ENCODE measurements at regions not wholly inside any gene's neighbourhood (a gene's known extent, or its start where the extent isn't known, plus 50 kb on each side); places are given as distances from the start of the nearest gene placed in this dataset.

GRCh38 chr3:20575146-20575545 is 389.1 kb upstream of the SGO1 start:
- H3K9me3 Mint-ChIP-seq: no peaks in the 10 kb centered on the region
- Histone ChIP-seq H2BK20ac (ENCODE audit: low read depth, low read length, poor library complexity, severe bottlenecking) (no peak overlapping the region), H3K4me1 (ENCODE audit: insufficient read depth, low read length) (no peaks in the 10 kb centered on the region), H3K9ac (ENCODE audit: extremely low read depth, insufficient read length, low read length) (no peak overlapping the region), H4K20me1 (ENCODE audit: control insufficient read depth, insufficient read depth, insufficient read length) (no peaks in the 10 kb centered on the region), H4K91ac (ENCODE audit: insufficient read length, low read depth, low read length) (no peak overlapping the region), H3K23me2 (ENCODE audit: insufficient read length, low read depth, low read length, poor library complexity, severe bottlenecking) (no peaks in the 10 kb centered on the region), H2BK15ac (ENCODE audit: low read depth, low read length) (no peak overlapping the region), H2AK5ac (ENCODE audit: insufficient read length, low read length) (no peak overlapping the region), H3K14ac (ENCODE audit: insufficient read depth, low read length) (no peak overlapping the region), H3T11ph (ENCODE audit: low read length) (no peak overlapping the region), H2AFZ (ENCODE audit: low read length) (no peak overlapping the region), H4K8ac (replicated peaks; ENCODE audit: insufficient read length, low read depth, low read length) (no peak overlapping the region), H3K23ac (ENCODE audit: insufficient read length, low read depth, low read length) (no peak overlapping the region), H3K27me3 (ENCODE audit: insufficient read depth, low read length) (no peaks in the 10 kb centered on the region), H3K79me1 (ENCODE audit: insufficient read depth, low read depth, low read length, poor library complexity, severe bottlenecking) (no peaks in the 10 kb centered on the region), H3K18ac (ENCODE audit: insufficient read length, low read depth, low read length) (no peak overlapping the region), H3K79me2 (ENCODE audit: insufficient read depth, low read length) (no peaks in the 10 kb centered on the region), H3K9me3 (ENCODE audit: control insufficient read depth, low read depth, low read length) (no peaks in the 10 kb centered on the region), H2BK12ac (ENCODE audit: insufficient read length, low read depth, low read length) (no peak overlapping the region), H3K27ac (ENCODE audit: insufficient read length, low read depth, low read length) (no peak overlapping the region), H2BK120ac (ENCODE audit: low read depth, low read length, poor library complexity, severe bottlenecking) (no peak overlapping the region), H3K4ac (ENCODE audit: low read depth, low read length) (no peak overlapping the region), H3K56ac (ENCODE audit: insufficient read length, low read depth, low read length) (no peak overlapping the region), H2BK5ac (ENCODE audit: insufficient read length, low read length) (no peak overlapping the region), H3K4me2 (ENCODE audit: insufficient read depth, insufficient read length, low read length) (no peak overlapping the region), H4K5ac (ENCODE audit: insufficient read length, low read depth, low read length) (no peak overlapping the region)
- no peaks in the 10 kb centered on the region for H3K27me3 Mint-ChIP-seq (ENCODE audit: low read depth)
- H3K4me1 Mint-ChIP-seq: no peaks in the 10 kb centered on the region
- no peak for TF ChIP-seq CTCF (conservative IDR thresholded peaks at IDR 0.05)
- H3K36me3 Mint-ChIP-seq (ENCODE audit: insufficient read depth in 1 of 3, low read depth in 3 of 3): no peaks in the 10 kb centered on the region
- DNase-seq: no peak
- no peak overlapping the region; a peak in 1 of 7 replicates for H3K27ac Mint-ChIP-seq
- H3K4me3 Mint-ChIP-seq: no peak overlapping the region
- no CpG with 5 or more reads among the region's 2 CpGs for WGBS (ENCODE audit: extremely low coverage, insufficient read length, low lambda C conversion rate)

Data from H9 (cell line).